ENCODE measurements at regions not wholly inside any gene's neighbourhood (a gene's known extent, or its start where the extent isn't known, plus 50 kb on each side); places are given as distances from the start of the nearest gene placed in this dataset.
"Not testable (repeated sequence)": the region's sequence is repeated elsewhere in the genome, so short reads cannot be mapped to it uniquely, and the experiment has no call there.

- in situ Hi-C loops (cut with MboI; ENCODE audit: low sequenced_read_pairs) = no loop called here
Measured at GRCh38 chr2:226183550-226183949, 616.1 kb downstream of the IRS1 start.

- in situ Hi-C loops (cut with MboI; ENCODE audit: low sequenced_read_pairs) = no loop called here
Measured at GRCh38 chr2:226183033-226183432, 616.6 kb downstream of the IRS1 start.

- in situ Hi-C loops (cut with MboI; ENCODE audit: low sequenced_read_pairs) = no loop called here
Measured at GRCh38 chr2:226181909-226182308, 617.7 kb downstream of the IRS1 start.

- in situ Hi-C loops (cut with MboI; ENCODE audit: low sequenced_read_pairs) = no loop called here
Measured at GRCh38 chr2:226180281-226180884, 619.2 kb downstream of the IRS1 start.

- in situ Hi-C loops (cut with MboI; ENCODE audit: low sequenced_read_pairs) = no loop called here
Measured at GRCh38 chr2:226179010-226179409, 620.6 kb downstream of the IRS1 start.

- in situ Hi-C loops (cut with MboI; ENCODE audit: low sequenced_read_pairs) = no loop called here
Measured at GRCh38 chr2:226176283-226176984, 623.2 kb downstream of the IRS1 start.

GRCh38 chr2:226174390-226174789 is 625.2 kb downstream of the IRS1 start:
- in situ Hi-C loops (cut with MboI; ENCODE audit: low sequenced_read_pairs) = no loop called here

- in situ Hi-C loops (cut with MboI; ENCODE audit: low sequenced_read_pairs) = no loop called here
Measured at GRCh38 chr2:226172939-226173338, 626.7 kb downstream of the IRS1 start.

GRCh38 chr2:226172309-226172708 is 627.3 kb downstream of the IRS1 start:
- in situ Hi-C loops (cut with MboI; ENCODE audit: low sequenced_read_pairs) = no loop called here

GRCh38 chr2:226169751-226170581 is 629.7 kb downstream of the IRS1 start:
- in situ Hi-C loops (cut with MboI; ENCODE audit: low sequenced_read_pairs) = no loop called here

GRCh38 chr2:226168496-226169160 is 631.0 kb downstream of the IRS1 start:
- in situ Hi-C loops (cut with MboI; ENCODE audit: low sequenced_read_pairs) = no loop called here

- in situ Hi-C loops (cut with MboI; ENCODE audit: low sequenced_read_pairs) = no loop called here
Measured at GRCh38 chr2:226164512-226164911, 635.1 kb downstream of the IRS1 start.

- in situ Hi-C loops (cut with MboI; ENCODE audit: low sequenced_read_pairs) = not testable (repeated sequence)
Measured at GRCh38 chr2:226160617-226161016, 639.0 kb downstream of the IRS1 start.

GRCh38 chr2:226159875-226160479 is 639.6 kb downstream of the IRS1 start:
- in situ Hi-C loops (cut with MboI; ENCODE audit: low sequenced_read_pairs) = no loop called here

GRCh38 chr2:226158940-226159339 is 640.7 kb downstream of the IRS1 start:
- in situ Hi-C loops (cut with MboI; ENCODE audit: low sequenced_read_pairs) = no loop called here

GRCh38 chr2:226158229-226158628 is 641.4 kb downstream of the IRS1 start:
- in situ Hi-C loops (cut with MboI; ENCODE audit: low sequenced_read_pairs) = no loop called here

GRCh38 chr2:226155093-226155875 is 644.3 kb downstream of the IRS1 start:
- in situ Hi-C loops (cut with MboI; ENCODE audit: low sequenced_read_pairs) = no loop called here

GRCh38 chr2:226154610-226155009 is 645.0 kb downstream of the IRS1 start:
- in situ Hi-C loops (cut with MboI; ENCODE audit: low sequenced_read_pairs) = no loop called here

- in situ Hi-C loops (cut with MboI; ENCODE audit: low sequenced_read_pairs) = no loop called here
Measured at GRCh38 chr2:226153553-226153952, 646.1 kb downstream of the IRS1 start.

GRCh38 chr2:226151157-226151556 is 648.5 kb downstream of the IRS1 start:
- in situ Hi-C loops (cut with MboI; ENCODE audit: low sequenced_read_pairs) = no loop called here
